HG03108 (cell line): ENCODE measurements at regions not wholly inside any gene's neighbourhood (a gene's known extent, or its start where the extent isn't known, plus 50 kb on each side); places are given as distances from the start of the nearest gene placed in this dataset.
"Not testable (repeated sequence)": the region's sequence is repeated elsewhere in the genome, so short reads cannot be mapped to it uniquely, and the experiment has no call there.

ENCODE experiments used
- ATAC-seq: cut with Tn5 transposase; IDR thresholded peaks from one replicate; pipeline ENCODE4 v1.9.1; 2021; ENCODE audit warnings: moderate library complexity; ENCODE audit not compliant: unreplicated experiment

- ATAC-seq, result no peak
Measured at GRCh38 chr6:169101981-169102380, 151.7 kb downstream of the THBS2 start.

GRCh38 chr6:169101036-169101805 lies 152.4 kb downstream of the THBS2 start:
- no peak for ATAC-seq

DNA sequence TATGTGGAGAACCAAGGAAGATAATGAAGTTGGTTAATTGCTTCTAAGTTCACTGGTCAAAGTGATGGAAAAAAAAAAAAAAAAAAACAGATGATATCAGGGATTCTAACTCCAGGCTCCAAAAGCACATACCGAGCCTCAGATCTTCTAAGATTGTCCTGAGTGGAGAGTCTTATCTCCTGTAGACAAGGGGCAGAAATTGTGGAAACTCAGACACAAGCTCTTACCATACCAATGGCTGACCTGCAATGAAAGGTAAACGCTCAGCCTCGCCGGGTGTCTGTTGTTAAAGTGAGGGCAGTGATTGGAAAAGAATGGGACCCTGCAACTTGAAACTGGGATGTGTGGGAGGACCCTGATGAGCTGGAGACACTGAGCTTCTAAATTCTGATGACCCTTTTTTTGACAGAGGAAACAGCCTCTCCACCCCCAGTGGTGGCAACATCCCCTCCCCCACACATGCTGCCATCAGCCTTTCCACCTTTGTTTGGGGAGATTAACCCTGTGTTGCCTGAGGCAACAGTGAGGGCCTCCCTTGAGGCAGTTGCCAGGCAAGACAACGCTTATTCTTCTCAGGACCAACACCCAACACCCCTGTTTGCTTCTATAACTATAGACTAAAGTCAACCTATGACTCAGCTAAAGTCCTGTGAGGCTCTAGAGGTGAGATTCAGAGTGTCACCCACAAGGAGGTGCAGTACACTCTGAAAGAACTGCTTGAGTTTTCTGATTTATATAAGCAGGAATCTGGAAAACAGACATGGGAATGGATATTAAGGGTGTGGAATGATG lies 154.0 kb downstream of the THBS2 start:
- no peak for ATAC-seq

DNA sequence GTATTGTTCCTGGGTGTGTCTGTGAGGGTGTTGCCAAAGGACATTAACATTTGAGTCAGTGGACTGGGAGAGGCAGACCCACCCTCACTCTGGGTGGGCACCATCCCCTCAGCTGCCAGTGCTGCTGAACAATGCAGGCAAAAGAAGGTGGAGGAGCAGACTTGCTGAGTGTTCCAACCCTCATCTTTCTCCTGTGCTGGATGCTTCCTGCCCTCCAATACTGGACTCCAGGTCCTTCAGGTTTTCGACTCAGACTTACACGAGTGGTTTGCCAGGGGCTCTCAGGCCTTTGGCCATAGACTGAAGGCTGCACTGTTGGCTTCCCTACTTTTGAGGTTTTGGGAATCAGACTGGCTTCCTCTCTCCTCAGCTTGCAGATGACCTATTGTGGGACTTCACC lies 155.0 kb downstream of the THBS2 start:
- ATAC-seq, result not testable (repeated sequence)

DNA sequence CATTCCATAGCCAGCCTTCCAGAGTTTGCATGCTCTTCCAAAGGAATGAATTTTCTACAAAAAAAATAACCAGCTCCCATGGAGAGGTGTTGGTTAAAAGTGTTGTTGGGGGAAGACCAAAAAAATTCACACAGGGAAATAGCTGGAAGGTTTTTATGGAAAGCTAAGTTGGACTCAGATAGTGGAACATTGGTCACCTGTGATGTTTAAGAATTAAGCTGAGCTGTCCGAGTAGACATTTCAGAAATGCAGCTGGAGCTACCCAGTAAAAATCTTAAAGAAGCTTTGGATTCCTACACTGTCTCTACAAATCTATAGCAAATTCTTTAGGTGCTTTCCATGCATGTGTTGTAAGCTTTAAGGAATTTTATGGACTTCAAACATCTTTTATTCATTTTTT lies 155.5 kb downstream of the THBS2 start:
- ATAC-seq, result no peak

- no peak for ATAC-seq
Measured at GRCh38 chr6:169097381-169097959, 156.2 kb downstream of the THBS2 start.

DNA sequence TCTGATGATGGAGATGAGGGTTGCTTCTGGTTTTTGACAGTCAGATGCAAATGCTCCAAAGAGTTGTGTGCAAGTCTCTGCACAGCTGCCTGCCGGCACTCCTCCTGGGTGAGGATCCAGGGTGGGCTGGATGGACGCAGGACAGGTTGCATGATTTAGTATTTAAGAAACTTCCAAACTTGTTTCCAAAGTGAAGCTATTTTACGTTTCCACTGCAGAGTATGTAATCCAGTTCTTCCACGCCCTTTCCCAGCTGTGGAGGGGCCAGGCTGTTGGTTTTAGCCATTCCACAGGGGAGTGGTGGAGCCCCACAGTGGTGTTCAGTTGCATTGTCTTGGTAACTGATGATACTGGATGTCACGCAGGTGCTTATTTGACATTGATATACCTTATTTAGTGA lies 157.3 kb downstream of the THBS2 start:
- ATAC-seq, result no peak

DNA sequence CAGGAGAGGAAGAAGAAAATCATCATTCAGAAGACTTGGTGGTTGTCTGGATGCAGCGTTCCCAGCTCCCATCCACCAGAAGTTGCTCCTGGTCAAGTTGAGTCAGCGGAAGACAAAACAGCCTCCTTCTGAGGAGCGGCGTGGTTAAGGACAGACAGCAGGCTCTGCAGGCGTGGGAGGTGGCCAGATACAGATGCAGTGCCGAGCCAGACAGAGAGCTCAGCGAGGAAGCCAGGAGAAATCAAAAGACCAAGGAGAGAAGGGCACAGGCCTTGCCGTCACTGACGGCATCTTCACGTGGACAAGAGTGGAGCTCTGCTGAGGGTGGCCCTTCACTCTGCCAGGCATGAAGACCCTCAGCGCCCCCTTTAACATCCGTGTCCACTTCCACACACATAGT lies 158.5 kb downstream of the THBS2 start:
- no peak for ATAC-seq

DNA sequence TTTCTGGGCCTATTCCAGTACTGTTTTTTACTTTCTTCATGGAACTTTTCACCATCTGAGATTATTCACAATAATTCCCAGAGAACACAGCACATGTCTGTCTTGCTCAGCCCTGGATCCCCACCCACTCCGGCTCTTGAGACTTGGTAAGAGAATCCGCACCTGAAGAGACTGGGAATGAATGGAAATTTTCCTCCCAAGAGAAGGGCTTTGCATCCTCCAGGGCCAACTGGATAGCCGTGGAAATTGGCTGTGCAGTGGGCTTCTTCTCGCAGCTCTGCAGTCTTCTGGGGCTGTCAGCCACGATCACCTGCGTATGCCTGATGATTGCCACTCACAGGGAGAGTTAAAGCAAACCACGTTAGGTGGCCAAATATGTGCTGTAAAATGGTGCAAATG lies 159.1 kb downstream of the THBS2 start:
- ATAC-seq, result no peak

- ATAC-seq, result no peak
Measured at GRCh38 chr6:169093770-169094551, 159.7 kb downstream of the THBS2 start.

DNA sequence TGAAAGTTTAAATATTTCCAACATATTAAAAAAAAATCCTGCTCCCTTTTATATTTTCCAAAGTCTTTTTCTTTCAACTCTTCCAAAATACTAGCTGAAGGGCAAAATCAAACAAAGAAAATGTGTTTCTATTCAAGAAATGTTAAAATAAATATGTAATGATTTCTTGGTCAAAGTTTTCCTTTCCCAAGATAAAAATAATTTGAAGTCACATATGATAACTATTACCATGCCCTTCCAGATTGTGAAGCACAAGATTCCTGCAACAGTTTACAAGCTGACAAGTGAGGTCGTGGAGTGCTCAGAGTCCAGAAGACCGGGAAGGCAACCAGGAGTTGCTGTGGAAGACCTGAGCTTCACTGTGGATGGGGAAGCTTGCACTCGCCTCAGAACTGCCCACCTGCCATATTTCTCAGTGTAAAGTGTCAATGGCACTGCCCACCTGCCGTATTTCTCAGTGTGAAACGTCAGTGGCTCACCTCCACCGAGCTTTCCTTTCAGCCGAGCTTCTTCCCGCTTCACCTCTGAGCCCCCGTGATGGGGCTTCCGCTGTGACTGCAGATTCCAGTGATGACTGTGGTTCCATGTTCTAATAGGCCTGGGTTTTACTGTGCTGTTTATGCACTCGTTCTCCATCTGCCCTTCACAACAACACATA lies 160.5 kb downstream of the THBS2 start:
- no peak for ATAC-seq

GRCh38 chr6:169092375-169092774 lies 161.3 kb downstream of the THBS2 start:
- no peak for ATAC-seq

GRCh38 chr6:169090514-169091127 lies 163.0 kb downstream of the THBS2 start:
- ATAC-seq, result not testable (repeated sequence)

- no peak for ATAC-seq
Measured at GRCh38 chr6:169088762-169089161, 164.9 kb downstream of the THBS2 start.

- no peak for ATAC-seq
Measured at GRCh38 chr6:169087443-169088041, 166.1 kb downstream of the THBS2 start.

DNA sequence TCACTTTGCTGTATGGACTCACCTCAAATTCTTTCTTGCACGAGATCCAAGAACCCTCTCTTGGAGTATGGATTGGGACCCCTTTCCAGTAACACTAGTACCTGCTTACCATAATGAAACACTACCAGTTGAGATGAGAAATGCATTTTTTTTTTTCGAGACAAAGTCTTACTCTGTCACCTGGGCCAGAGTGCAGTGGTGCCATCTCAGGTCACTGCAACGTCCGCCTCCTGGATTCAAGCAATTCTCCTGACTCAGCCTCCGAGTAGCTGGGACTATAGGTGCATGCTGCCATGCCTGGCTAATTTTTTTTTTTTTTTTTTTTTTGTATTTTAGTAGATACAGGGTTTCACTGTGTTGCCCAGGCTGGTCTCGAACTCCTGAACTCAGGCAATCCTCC lies 167.0 kb downstream of the THBS2 start:
- not testable (repeated sequence) for ATAC-seq

GRCh38 chr6:169086020-169086419 lies 167.6 kb downstream of the THBS2 start:
- no peak for ATAC-seq

DNA sequence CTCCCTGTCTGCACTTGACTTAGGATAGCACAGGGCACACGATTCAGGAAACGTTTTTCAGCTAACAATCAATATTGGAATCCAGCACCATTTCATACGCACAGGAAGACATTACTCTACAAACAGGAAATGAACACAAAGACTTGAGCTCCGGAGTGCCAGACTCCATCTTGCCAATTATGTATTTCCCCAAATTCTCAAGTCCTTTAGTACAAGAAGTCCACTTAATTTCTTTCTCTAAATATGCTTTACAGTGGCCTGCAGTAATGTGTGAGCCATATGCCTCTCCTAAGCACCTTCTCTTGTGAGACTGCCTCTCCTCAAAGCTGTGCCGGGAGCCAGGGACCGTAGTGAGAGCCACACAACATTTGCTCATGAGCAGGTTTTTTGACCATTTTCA lies 168.2 kb downstream of the THBS2 start:
- ATAC-seq, result no peak

DNA sequence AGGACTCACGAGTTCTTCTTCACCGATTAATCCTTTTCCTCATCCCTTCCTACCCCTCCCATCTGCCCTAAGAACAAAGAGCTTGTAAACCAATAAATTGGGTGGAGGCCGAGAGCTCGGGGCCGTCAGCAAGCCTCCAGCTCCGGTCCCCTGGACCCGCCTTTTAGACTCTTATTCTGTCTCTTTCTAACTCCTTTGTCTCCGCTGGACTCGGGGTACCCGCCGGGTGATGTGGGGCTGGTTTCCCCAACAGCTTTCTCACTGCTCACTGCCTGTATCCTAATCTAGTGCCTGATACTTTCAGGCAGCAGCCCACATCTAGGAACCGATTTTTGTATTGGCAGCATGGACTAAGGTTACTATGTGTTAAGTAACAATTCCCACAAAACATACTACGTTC lies 169.1 kb downstream of the THBS2 start:
- not testable (repeated sequence) for ATAC-seq

- no peak for ATAC-seq
Measured at GRCh38 chr6:169084067-169084466, 169.6 kb downstream of the THBS2 start.
